IMR-90 (cell line): ENCODE measurements at regions not wholly inside any gene's neighbourhood (a gene's known extent, or its start where the extent isn't known, plus 50 kb on each side); places are given as distances from the start of the nearest gene placed in this dataset.

ENCODE experiments used
- ATAC-seq: fragments of 200-7000 bp; cut with Tn5 transposase; 2 replicates; pipeline ENCODE4 v1.9.1; 2020; ENCODE audit warnings: low read depth, mild to moderate bottlenecking, moderate library complexity
- BruUV-seq: library from RNA; stranded (reverse); fragments of 400-500 nt; replicated peaks from 2 replicates; lab custom pipeline; 2021; lab: Mats Ljungman, UMichigan
- CTCF ChIA-PET: fragments of 300-600 bp; formaldehyde crosslinking; extraction: SDS; loops from one replicate; lab custom pipeline; 2021; ENCODE audit warnings: antibody characterized with exemption; lab: Yijun Ruan, JAX
- POLR2A ChIA-PET: fragments of 300-600 bp; sonication (Branson Sonifier 250); formaldehyde crosslinking; loops from one replicate; lab custom pipeline; 2022; ENCODE audit warnings: antibody characterized with exemption; ENCODE audit not compliant: unreplicated experiment; lab: Charles Lee
- DNase-seq: peaks from one replicate; pipeline ENCODE4 v3.0.0; 2013
- H2AFZ ChIP-seq: replicated peaks from 2 replicates; pipeline ENCODE3; 2013; ENCODE audit warnings: low read length, mild to moderate bottlenecking; ENCODE audit not compliant: poor library complexity
- H2AK5ac ChIP-seq: 2 replicates; pipeline ENCODE4 v1.6.1; 2013; ENCODE audit warnings: low read depth, low read length, inconsistent platforms
- H2AK9ac ChIP-seq: replicated peaks from 2 replicates; pipeline ENCODE3; 2013; ENCODE audit warnings: mild to moderate bottlenecking, low read depth, low read length, moderate library complexity; ENCODE audit not compliant: poor library complexity
- H2BK120ac ChIP-seq: 2 replicates; pipeline ENCODE4 v1.6.1; 2013; ENCODE audit warnings: low read depth, low read length, inconsistent platforms
- H2BK15ac ChIP-seq: 3 replicates; pipeline ENCODE4 v1.6.1; 2013; ENCODE audit warnings: low read depth, low read length, inconsistent platforms
- H2BK20ac ChIP-seq: 2 replicates; pipeline ENCODE4 v1.6.1; 2013; ENCODE audit warnings: low read depth, mild to moderate bottlenecking, inconsistent platforms, low read length, moderate library complexity
- H2BK5ac ChIP-seq: 2 replicates; pipeline ENCODE4 v1.6.1; 2013; ENCODE audit warnings: mild to moderate bottlenecking, low read depth, low read length, inconsistent platforms; ENCODE audit not compliant: poor library complexity, severe bottlenecking
- H3K14ac ChIP-seq: replicated peaks from 2 replicates; pipeline ENCODE4 v1.6.1; 2013; ENCODE audit warnings: low read depth, low read length, inconsistent platforms
- H3K18ac ChIP-seq: 2 replicates; pipeline ENCODE4 v1.6.1; 2013; ENCODE audit warnings: low read depth, low read length, control low read depth
- H3K23ac ChIP-seq: 2 replicates; pipeline ENCODE4 v1.6.1; 2013; ENCODE audit warnings: low read depth, low read length, inconsistent platforms
- H3K27ac ChIP-seq: 2 replicates; pipeline ENCODE4 v1.5.1; 2013; ENCODE audit warnings: mild to moderate bottlenecking, control low read depth, low read length; ENCODE audit not compliant: insufficient read depth
- H3K27me3 ChIP-seq: 2 replicates; pipeline ENCODE4 v1.6.1; 2013; ENCODE audit warnings: low read length; ENCODE audit not compliant: control insufficient read depth, insufficient read depth
- H3K36me3 ChIP-seq: 2 replicates; pipeline ENCODE4 v1.6.1; 2013; ENCODE audit warnings: low read length, mixed read lengths; ENCODE audit not compliant: control insufficient read depth, insufficient read depth
- H3K4ac ChIP-seq: 2 replicates; pipeline ENCODE4 v1.6.1; 2013; ENCODE audit warnings: low read depth, low read length, inconsistent platforms
- H3K4me1 ChIP-seq: 2 replicates; pipeline ENCODE4 v1.6.1; 2013; ENCODE audit warnings: low read length, mixed read lengths; ENCODE audit not compliant: control insufficient read depth, insufficient read depth
- H3K4me2 ChIP-seq: 2 replicates; pipeline ENCODE4 v1.6.1; 2013; ENCODE audit warnings: low read depth, mild to moderate bottlenecking, control low read depth, low read length, moderate library complexity
- H3K4me3 ChIP-seq: 2 replicates; pipeline ENCODE4 v1.5.1; 2013; ENCODE audit warnings: low read depth, mild to moderate bottlenecking, control low read depth, low read length, moderate library complexity; ENCODE audit not compliant: insufficient read depth
- H3K56ac ChIP-seq: 2 replicates; pipeline ENCODE4 v1.6.1; 2013; ENCODE audit warnings: low read length, inconsistent platforms; ENCODE audit not compliant: insufficient read depth; ENCODE audit errors: extremely low read depth
- H3K79me1 ChIP-seq, 2 experiments: 2 replicates each; pipeline ENCODE4 v1.6.1; 2013; ENCODE audit warnings: low read length in 2 of 2, inconsistent platforms in 1 of 2, low read depth in 1 of 2
- H3K9ac ChIP-seq: 2 replicates; pipeline ENCODE4 v1.6.1; 2013; ENCODE audit warnings: low read depth, low read length, control low read depth
- H3K9me1 ChIP-seq: 2 replicates; pipeline ENCODE4 v1.6.1; 2013; ENCODE audit warnings: low read length, inconsistent platforms; ENCODE audit not compliant: insufficient read depth
- H3K9me3 ChIP-seq: 2 replicates; pipeline ENCODE4 v1.6.1; 2013; ENCODE audit warnings: low read length; ENCODE audit not compliant: control insufficient read depth, insufficient read depth
- H4K20me1 ChIP-seq: 2 replicates; pipeline ENCODE4 v1.6.1; 2013; ENCODE audit warnings: low read length, inconsistent platforms; ENCODE audit not compliant: insufficient read depth
- H4K5ac ChIP-seq: 2 replicates; pipeline ENCODE4 v1.6.1; 2013; ENCODE audit warnings: mild to moderate bottlenecking, low read depth, low read length, control low read depth
- H4K8ac ChIP-seq, 2 experiments: 2 replicates each; pipeline ENCODE4 v1.6.1; 2013; ENCODE audit warnings: low read depth in 2 of 2, low read length in 2 of 2, control low read depth in 1 of 2, inconsistent platforms in 1 of 2
- H4K91ac ChIP-seq: 2 replicates; pipeline ENCODE4 v1.6.1; 2013; ENCODE audit warnings: low read depth, low read length, inconsistent platforms; ENCODE audit not compliant: insufficient read depth
- FOS ChIP-seq: fragments of 150-350 bp; IDR thresholded peaks from 2 replicates; pipeline ENCODE4 v1.6.1; 2016; ENCODE audit warnings: low read depth, low read length
- MXI1 ChIP-seq: IDR thresholded peaks from 2 replicates; pipeline ENCODE4 v1.6.1; 2012; ENCODE audit warnings: low read depth, mild to moderate bottlenecking, low read length, moderate library complexity, borderline replicate concordance
- RCOR1 ChIP-seq: IDR thresholded peaks from 2 replicates; pipeline ENCODE4 v1.6.1; 2012; ENCODE audit warnings: mild to moderate bottlenecking, low read length, improper control_type of control experiment; ENCODE audit not compliant: insufficient replicate concordance
- SMC3 ChIP-seq: fragments of 150-350 bp; IDR thresholded peaks from 2 replicates; pipeline ENCODE4 v1.6.1; 2016; ENCODE audit warnings: low read depth, mild to moderate bottlenecking, antibody characterized with exemption, low read length, moderate library complexity
- USF2 ChIP-seq: fragments of 150-350 bp; IDR thresholded peaks from 2 replicates; pipeline ENCODE4 v1.6.1; 2017; ENCODE audit warnings: mild to moderate bottlenecking, antibody characterized with exemption, low read length, low read depth
- WGBS, 2 experiments: methylation state at CpG; one replicate each; pipeline versions ENCODE4 v1.1.5 to v1.1.7; 2013; ENCODE audit warnings: missing lambda C conversion rate in 2 of 2; ENCODE audit not compliant: insufficient read length in 1 of 2; ENCODE audit errors: extremely low coverage in 2 of 2; 5-methylcytosine and 5-hydroxymethylcytosine counted together
- dilution Hi-C: fragments of 300-500 bp; cut with HindIII; formaldehyde crosslinking; loops from one replicate; pipeline ENCODE4 v1.14.3; 2018; ENCODE audit warnings: low sequenced_read_pairs; ENCODE audit not compliant: unreplicated experiment
- in situ Hi-C: fragments of 300-500 bp; cut with MboI; formaldehyde crosslinking; loops from 3 replicates; pipeline ENCODE4 v1.14.3; 2019; ENCODE audit warnings: low sequenced_read_pairs, inconsistent platforms, mixed read lengths
- intact Hi-C: fragments of 100-400 bp; cut with micrococcal nuclease; formaldehyde crosslinking; loops from 2 replicates; pipeline ENCODE4 v1.10.0; 2022

- Histone ChIP-seq H2AK5ac (no peak overlapping the region), H3K4me2 (no peak overlapping the region), H3K4ac (no peak overlapping the region), H2BK120ac (no peak overlapping the region), H3K56ac (no peak overlapping the region), H3K27ac (no peak overlapping the region), H3K18ac (no peak overlapping the region), H2AFZ (no peak overlapping the region), H3K27me3 (no peaks in the 10 kb centered on the region), H2BK15ac (no peak overlapping the region), H4K91ac (no peak overlapping the region), H4K8ac (no peak overlapping the region), H3K23ac (no peak overlapping the region), H2AK9ac (no peak overlapping the region), H2BK5ac (no peak overlapping the region), H3K4me1 (no peaks in the 10 kb centered on the region), H3K14ac (no peak overlapping the region), H3K4me3 (no peak overlapping the region), H4K5ac (no peak overlapping the region), H3K9ac (no peak overlapping the region), H2BK20ac (no peak overlapping the region), H3K9me1 (no peaks in the 10 kb centered on the region), H4K20me1 (no peaks in the 10 kb centered on the region), H3K79me1 (no peaks in the 10 kb centered on the region), H3K9me3 (no peaks in the 10 kb centered on the region), H3K36me3 (no peaks in the 10 kb centered on the region)
- ATAC-seq (no peak), DNase-seq (no peak)
- in situ Hi-C loops (no loop called here), dilution Hi-C loops (no loop called here), intact Hi-C loops (no loop called here)
- WGBS, 2 experiments = 11% methylated on average over 1 of the region's 4 CpGs; no CpG with 5 or more reads in 1 of the 2 experiments
- CTCF ChIA-PET = no interaction called here
- TF ChIP-seq SMC3 = no peak
- no peak for TF ChIP-seq RCOR1
- no peak for TF ChIP-seq MXI1
- no peak for TF ChIP-seq FOS
- TF ChIP-seq USF2 = no peak
- no TSS peak for BruUV-seq
- POLR2A ChIA-PET = no interaction called here
These were observed 79.4 kb upstream of the LRFN2 start for GRCh38 chr6:40666530-40666929.
